NCI-H774 (cell line): ENCODE measurements at regions not wholly inside any gene's neighbourhood (a gene's known extent, or its start where the extent isn't known, plus 50 kb on each side); places are given as distances from the start of the nearest gene placed in this dataset.

Experiments
- DNase-seq: peaks from one replicate; lab custom pipeline; 2025; lab: John Stamatoyannopoulos, UW

DNA sequence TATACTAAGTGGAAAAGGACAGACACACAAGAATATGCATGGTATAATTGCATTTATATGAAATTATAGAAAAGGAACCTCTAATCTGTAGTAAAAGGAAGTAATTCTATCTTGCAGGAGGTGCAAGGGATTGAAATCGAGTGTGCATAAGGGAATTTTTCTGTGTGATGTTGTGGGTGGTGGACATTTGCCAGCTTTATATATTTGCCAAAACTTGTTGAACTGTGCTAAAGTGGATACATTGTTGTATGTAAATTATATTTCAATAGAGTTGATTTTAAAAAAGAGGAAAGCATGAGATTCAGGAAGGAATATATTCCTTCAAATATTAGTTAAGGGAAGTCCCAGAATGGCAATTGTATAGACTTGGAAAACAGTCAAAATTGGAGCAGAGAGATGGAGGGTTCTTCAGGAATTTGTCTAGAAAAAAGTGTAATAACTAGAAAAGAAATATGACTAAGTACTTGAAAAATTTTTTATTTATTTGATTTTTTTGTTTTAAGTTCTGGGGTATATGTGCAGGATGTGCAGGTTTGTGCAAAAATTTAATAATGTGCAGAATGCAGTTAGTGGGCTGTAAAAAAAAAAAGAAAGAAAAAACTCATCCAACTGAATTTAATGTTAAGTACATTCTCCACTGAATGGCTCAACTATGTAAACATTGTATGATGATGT lies 96.1 kb downstream of the ARL4A start:
- no peak for DNase-seq

DNA sequence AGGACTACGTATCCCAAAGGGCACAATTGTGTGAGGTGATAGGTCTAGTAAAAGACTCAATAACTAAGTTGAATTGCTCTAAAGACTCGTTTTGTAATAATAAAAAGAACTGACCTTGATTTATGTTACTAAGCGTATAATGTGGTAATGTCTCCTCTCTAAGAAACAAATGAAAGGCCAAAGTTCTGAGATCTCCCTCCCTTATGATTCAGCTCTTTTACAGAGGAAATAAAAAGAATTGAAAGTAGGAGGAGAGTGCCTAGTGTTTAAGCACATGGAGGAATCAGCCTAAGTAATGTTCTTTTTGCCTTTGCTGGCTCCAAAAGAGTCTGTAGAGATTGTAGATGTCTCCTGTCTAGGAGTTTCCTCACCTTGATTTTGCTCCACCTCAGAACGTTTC lies 98.0 kb downstream of the ARL4A start:
- no peak for DNase-seq

DNA sequence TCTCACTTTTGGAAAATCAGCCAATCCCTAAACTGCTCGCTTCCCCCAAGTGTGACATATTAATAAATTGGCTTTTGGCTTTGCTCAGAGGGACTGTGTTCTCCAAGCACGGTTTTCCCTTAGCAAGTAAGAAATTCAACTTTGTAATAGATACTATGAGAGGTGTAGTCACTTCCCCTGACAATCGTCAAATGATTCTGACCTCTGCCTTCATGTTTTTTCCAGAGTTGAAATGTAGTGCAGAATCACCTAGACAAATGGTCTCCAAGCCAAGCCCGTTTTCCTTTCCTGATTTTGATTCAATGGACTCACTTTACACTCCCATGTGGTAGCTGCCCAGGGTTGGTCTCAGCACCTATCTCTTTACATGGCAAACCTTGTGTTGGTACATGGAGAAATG lies 99.1 kb downstream of the ARL4A start:
- no peak for DNase-seq

DNA sequence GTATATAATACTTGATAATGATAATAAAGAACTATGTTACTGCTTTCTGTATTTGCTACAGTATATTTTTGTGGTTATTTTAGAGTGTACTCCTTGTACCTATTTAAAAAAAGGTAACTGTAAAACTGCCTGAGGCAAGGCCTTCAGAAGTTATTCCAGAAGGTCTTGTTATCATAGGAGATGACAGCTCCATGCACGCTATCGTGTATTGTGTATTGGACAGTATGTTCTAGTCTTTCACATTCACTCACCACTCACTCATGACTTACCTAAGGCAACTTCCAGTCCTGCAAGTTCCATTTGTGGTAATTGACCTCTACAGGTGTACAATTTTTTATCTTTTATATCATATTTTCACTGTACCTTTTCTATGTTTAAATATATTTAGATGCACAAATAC lies 100.7 kb downstream of the ARL4A start:
- DNase-seq = no peak

DNA sequence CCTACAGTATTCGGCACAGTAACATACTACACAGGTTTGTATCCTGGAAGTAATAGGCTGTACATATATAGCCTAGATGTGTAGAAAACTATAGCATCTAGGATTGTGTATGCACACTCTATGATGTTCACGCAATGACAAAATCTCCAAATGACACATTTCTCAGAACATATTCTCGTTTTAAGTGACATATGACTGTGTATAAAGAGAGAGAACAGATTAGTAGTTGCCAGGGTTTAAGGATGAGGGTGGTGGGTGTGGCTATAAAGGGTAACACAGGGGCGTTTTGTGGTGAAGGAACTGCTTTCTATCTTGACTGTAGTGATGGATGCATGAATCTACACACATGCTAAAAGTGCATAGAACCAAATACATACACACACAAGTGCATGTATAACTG lies 101.2 kb downstream of the ARL4A start:
- DNase-seq = no peak

DNA sequence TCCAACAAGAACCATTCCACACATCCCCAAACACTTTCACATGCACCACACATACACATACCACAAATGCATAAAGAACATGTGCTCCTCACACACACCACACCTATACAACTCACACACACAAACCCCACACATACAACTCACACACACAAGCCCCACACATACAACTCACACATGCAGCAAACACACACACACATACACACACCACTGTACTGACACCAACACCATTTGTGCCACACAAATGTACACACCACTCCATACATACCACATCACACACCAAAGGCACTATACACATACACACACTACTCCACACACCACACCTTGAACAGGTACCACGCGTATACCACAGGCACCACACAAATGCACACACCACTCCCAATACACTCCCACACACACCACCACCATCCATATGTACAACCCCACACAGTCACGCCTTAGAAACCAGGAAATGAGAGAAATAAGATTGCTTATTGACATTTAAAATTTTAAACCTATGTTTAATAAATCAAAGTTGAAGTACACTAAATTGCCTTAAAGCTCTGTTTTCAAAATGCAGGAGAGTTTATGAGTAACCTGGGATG lies 107.4 kb downstream of the ARL4A start:
- no peak for DNase-seq

DNA sequence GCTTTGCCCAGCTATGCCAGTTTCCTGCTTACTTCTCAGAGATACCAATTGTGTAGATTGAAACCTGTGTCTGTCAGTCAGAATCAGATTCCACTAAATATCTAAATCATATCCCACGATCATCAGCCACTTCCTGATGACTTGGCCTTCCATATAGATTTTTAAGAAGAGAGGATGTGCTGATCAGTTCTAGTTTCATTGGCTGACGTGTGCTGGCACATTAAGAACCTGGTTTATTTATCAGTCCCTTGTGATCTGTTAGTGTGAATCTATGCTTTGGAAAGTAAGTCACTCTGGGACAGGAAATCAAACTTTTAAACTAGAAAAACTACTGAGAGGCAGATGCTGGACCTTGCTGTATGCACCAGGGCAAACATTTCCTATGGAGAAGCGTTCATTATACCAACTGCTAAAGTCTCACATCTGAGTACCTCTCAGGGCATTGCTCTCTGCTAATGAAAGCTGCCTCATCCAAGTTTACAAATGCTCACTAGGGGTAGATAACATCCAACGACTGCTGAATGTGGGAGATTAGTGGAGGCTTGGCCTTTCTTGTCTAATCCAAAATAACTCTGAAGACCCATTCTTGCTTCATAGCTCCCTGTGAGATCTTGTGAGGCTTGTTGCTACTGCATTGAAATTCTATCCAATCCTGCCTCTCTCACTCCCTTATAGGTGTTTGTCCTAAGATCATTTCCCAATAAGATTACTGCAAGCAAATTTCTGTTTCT lies 109.1 kb downstream of the ARL4A start:
- no peak for DNase-seq

DNA sequence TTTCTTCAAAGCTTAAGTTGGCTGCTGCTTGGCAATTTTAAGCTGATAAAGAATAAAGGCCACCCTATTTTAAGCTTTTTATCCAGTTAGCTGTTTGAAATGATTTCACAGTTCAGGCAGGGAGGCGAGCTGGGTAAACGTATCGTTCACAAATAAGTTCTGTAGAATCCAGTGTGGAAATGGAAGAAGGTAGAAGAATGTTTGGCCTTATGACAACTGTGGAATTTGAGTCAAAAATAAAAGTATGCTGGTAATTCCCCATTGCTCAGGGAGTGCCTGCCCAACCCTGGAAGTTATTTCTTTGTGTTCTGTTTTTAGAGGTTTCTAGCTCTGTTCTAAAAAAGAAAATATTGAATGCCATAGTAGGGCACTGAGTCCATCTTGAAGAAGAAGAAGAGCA lies 113.1 kb downstream of the ARL4A start:
- DNase-seq = no peak

DNA sequence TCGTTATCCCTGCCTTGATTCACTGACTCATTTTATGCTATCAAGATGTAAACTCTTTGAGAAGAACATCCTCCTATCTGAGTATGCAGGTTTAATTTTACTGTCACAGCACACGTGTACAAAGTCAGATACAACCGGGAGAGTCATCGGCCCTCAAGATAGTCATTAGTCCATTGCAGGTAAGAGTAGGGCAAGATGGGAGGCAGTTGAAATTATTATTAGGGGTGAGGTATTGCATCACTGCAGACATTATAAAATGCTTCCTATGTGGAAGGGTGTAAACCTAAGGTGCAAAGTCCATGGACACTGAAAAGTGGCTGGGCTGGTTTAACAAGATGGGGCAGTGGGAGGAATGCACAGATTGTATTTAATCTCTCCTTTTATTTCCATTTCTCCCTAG lies 113.7 kb downstream of the ARL4A start:
- no peak for DNase-seq

DNA sequence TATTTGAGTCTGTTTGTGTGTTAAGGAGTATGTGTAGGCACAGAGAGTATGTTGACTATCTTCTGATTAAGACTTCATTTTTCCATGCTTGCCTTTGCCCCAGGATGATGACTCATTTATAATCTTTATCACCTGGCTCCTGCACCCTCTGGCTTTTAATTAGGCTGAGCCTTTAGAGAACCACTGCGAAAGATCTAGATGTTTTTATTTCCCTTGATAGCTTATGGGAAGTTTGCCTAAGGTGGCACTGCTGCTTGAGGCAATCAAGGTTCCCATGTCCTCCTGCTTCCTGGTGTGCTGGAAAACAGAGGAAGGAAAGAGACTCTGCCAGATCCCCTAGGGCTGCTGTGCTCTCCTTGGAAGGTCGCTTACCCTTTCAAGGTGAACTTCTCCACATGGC lies 114.6 kb downstream of the ARL4A start:
- no peak for DNase-seq

DNA sequence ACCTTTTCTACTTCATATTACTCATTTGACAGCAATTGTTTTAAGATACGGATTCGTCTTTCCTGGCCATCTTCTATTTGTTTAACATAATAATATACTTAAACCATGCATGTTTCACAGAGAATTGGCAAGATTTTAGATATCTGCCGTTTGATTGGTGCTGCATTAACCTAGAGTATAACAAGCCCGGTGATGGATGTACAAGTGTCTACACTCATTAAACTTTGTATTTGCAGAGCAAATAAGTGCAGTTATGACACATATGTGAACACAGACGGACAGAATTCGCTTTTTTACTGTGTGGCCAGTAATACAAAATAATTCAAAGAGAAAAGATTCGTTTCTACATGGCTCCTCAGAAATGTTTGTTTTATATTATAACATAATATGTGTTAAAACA lies 116.1 kb downstream of the ARL4A start:
- DNase-seq = peak; percentile 8

DNA sequence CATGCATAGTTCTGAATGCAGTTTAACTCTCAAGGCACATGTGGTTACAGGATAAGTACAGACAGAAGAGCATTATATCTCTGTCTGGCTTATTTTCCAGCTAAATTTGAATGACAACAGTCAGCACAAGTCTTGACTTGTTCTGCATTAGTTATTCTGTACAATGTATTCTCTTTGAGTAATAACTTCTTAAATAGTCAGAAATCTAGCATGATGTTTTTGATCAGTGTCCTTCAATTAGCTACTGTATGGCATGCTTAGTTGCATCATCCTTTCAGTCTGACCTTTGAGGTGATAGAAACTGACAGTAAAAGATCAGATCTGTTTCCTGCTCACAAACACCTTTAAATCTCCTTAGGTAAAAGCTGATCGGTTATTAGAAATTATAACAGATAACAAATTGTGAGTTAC lies 118.1 kb downstream of the ARL4A start:
- no peak for DNase-seq

DNA sequence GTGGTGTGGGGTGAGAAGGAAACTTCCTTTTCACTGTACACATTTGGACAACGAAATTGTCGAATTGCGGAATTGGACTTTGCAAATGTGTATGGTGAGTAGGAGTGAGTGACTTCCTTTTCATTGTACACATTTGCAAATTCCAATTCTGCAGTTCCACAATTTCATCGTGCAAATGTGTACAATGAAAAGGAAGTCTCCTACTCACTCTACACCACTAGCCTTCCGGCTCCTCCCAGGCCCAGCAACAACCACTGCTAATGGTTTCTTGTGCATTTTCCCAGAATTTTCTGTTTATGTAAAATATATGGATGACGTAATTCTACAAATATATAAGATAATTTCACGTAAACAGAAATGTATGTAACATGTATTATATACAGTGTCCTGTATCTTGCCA lies 118.5 kb downstream of the ARL4A start:
- DNase-seq = no peak

DNA sequence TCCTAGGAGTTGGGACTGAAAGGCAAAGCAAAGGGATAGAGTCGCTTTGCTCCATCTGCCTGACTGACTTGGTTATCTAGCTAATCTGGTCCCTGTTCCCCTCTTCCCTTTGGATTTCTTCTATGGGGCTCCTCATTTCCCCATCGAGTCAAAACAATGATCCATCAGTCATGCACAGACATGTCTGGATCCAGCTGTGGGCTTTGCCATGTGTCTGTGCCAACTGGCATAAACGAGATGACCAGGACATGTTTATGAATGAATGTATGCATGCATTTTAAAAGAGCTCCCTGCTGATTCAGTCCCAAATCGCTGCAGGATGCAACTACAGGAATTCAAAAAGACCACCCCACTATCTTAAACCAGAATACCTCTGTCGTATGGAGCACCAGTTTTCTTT lies 122.0 kb downstream of the ARL4A start:
- DNase-seq = no peak

DNA sequence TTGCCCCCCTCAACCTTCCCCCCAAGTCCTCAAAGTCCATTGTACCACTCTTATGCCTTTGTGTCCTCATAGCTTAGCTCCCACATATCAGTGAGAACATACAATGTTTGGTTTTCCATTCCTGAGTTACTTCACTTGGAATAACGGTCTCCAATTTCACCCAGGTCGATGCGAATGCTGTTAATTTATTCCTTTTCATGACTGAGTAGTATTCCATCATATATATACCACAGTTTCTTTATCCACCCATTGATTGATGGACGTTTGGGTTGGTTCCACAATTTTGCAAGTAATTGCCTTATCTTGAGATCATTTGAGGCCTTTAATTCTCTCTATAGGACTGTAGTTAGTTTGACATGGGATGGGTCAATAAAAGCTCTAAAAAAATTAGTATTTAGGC lies 124.7 kb downstream of the ARL4A start:
- DNase-seq = no peak

DNA sequence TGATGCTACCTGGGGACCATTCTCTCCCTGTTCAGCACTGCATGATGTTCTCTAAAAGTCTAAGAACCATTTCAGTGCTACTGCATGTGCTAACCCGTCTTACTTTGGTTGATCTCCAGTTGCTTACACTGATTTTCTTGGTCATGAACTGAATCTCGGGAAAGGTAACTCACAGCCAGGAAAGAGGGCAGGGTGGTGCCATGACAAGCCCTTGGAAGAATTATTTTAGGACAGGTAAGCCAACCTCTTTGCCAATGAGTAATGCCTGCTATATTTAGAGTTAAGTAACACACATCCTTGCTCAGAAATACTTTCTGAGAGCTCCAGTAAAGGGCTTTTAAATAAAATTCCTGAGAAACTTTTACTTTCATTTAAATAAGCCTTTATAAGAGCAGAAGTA lies 126.7 kb downstream of the ARL4A start:
- DNase-seq = no peak

DNA sequence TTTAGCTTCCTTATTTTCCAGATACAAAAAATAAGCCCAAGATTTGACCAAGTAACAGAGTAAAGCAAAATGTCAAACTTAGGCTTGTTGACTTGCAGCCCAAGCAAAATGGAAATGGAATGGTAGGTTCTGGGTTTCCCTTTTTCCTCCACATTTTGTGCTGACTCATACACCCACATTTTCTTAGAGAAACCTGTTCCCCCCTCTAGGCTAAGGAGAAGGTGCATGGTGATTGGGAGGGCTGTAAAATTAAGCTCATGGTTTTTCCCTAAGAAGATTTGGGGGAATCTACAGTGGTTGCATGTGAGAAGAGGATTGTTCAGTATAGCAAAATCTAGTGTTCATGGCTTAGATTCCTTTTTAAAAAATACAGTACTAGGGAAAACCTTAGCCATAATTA lies 127.4 kb downstream of the ARL4A start:
- no peak for DNase-seq

DNA sequence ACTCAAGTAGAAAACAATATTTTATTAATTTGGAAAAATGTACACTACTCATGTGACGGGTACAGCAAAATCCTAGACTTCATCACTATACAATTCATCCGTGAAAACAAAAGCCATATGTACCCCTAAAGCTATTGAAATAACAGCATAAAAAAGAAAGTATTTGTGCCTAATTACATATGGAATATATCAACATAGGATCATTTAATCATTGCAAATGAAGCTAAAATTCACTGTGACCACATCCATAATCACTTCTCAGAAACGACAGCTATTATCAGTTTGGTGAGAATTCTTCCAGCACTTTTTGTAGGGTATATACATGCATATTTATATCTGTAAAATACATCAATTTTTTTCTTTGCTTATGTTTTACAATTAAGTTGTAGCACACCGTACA lies 128.0 kb downstream of the ARL4A start:
- DNase-seq = no peak

DNA sequence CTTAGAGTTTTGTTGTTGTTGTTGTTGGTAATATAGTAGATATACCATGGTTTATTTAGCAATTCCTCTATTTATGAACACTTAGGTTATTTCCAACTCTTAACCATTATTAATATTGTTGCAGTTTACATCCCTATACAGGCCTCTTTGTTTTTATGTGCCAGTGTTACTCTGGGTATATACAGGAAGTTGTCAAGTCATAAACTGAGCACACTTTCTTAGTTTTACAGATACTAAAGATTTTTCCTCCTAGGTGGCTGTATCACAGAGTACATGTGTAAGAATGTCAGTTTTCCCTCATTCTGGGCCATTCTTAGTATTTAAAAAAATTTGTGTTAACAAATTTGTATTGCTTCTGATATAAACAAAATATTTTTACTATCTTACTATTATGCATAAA lies 128.4 kb downstream of the ARL4A start:
- DNase-seq = no peak

DNA sequence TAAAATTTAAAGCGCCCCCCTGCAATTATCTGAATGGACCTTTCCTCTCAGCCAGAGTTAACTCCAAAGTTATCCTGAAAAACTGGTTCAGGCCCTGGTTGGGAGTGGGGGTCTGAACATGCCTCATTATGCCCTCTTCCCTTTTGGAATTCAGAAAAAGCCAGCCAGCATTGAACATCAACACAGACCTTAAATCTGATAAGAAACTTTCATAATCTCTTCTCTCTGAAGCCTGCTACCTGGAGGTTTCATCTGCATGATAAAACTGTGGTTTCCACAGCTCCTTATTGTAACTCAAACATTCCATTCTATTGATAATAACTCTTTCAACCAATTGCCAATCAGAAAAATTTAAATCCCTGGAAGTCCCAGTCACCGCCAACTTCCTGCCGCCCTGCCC lies 133.3 kb downstream of the ARL4A start:
- DNase-seq = no peak

DNA sequence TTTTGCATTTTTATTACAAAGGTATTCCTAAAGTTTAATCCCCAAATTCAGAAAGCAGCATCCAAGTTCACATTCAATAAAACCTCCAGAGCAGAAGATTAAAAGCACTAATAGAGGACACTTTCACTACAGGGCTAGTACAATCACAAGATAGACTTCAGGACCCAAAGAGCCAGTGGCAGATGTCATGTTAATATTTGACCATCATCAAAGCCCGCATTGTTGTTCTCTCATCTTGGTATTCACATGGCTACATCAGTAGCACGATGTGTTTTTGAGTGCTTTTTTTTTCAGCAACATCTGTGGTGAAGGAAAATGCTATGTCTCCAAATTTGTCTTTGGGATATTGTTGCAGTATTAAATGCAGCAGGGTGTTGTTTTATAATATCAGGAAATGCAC lies 134.3 kb downstream of the ARL4A start:
- DNase-seq = no peak

DNA sequence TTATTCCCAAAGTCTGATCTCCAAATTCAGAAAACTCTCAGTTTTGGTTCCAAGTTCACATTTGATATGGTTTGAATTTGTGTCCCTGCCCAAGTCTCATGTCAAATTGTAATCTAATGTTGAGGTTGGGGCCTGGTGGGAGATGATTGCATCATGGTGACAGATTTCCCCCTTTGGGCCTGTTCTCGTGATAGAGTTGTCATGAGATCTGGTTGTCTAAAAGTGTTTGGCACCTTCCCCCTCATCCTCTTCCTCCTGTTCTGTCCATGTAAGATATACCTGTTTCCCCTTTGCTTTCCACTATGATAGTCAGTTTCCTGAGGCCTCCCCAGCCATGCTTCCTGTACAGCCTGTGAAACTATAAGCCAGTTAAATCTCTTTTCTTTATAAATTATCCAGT lies 138.6 kb downstream of the ARL4A start:
- DNase-seq = no peak

DNA sequence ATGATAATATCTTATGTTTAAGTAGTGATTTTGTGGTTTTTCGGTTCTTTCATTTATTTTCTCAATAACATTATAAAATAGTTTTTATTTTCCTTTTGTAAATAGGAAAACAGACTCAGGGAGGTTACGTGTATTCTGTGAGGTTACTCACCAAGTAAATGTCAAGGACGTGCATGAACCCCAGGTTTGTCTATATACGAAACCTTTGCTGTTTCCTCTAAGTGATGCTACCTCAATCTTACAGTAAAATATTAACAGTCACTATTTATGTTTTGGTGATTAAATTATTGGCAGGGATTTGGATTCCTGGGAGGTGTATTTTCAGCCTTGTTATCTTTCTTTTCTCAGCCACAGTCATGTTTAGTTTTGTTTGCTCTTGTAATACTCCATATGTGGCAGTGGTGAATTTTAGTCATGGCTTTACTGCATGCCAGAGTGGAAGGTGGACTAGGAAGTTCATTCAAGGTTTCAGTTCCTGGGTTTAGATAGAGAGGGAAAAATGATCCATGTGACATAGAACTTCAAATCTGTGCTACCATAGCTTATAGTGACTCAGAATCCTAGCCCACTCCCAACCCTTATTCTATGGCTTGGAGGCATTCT lies 139.9 kb downstream of the ARL4A start:
- no peak for DNase-seq
